ENCODE measurements at regions not wholly inside any gene's neighbourhood (a gene's known extent, or its start where the extent isn't known, plus 50 kb on each side); places are given as distances from the start of the nearest gene placed in this dataset.

DNA sequence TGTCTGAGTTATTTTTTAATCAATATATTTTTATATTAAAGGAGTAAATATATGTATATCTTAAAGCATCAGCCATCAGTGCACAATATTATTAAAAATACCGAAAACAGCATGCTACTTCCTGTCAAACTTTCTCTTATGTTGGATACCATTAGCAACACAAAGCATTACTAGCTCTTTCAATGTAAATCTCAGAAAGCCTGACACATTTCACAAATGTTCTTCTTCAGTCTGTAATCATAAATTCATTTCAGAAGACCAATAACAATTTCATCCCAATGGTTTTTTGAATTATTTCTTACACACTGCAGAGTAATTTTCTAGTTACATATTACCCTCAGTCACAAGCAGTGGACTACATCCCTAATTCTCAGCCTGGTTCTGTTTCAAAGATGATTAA lies 226.9 kb downstream of the LRRK2 start:
- H3K27me3 Mint-ChIP-seq (ENCODE audit: low read depth) = no peaks in the 10 kb centered on the region
- no peaks in the 10 kb centered on the region for H3K9me3 Mint-ChIP-seq
- ChIA-PET CTCF (no interaction called here), POLR2A (no interaction called here)
- DNase-seq (ENCODE audit: low spot score) (no peak), ATAC-seq (no peak)
- H3K36me3 Mint-ChIP-seq = no peaks in the 10 kb centered on the region
- no peak overlapping the region for H3K27ac Mint-ChIP-seq
- H3K4me1 Mint-ChIP-seq = peaks cover 11% of the 10 kb centered on the region
- TF ChIP-seq ZNF416 (CRISPR knock-in tag; IDR thresholded peaks at IDR 0.05) = no peak
- TF ChIP-seq SMAD4 (CRISPR knock-in tag; IDR thresholded peaks at IDR 0.05) = no peak
- TF ChIP-seq, protein P1, sequence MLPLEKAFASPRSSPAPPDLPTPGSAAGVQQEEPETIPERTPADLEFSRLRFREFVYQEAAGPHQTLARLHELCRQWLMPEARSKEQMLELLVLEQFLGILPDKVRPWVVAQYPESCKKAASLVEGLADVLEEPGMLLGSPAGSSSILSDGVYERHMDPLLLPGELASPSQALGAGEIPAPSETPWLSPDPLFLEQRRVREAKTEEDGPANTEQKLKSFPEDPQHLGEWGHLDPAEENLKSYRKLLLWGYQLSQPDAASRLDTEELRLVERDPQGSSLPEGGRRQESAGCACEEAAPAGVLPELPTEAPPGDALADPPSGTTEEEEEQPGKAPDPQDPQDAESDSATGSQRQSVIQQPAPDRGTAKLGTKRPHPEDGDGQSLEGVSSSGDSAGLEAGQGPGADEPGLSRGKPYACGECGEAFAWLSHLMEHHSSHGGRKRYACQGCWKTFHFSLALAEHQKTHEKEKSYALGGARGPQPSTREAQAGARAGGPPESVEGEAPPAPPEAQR (CRISPR knock-in tag; IDR thresholded peaks at IDR 0.05) = no peak
- TF ChIP-seq MYBL2 (CRISPR knock-in tag; IDR thresholded peaks at IDR 0.05) = no peak
- H3K4me3 Mint-ChIP-seq = no peak overlapping the region

DNA sequence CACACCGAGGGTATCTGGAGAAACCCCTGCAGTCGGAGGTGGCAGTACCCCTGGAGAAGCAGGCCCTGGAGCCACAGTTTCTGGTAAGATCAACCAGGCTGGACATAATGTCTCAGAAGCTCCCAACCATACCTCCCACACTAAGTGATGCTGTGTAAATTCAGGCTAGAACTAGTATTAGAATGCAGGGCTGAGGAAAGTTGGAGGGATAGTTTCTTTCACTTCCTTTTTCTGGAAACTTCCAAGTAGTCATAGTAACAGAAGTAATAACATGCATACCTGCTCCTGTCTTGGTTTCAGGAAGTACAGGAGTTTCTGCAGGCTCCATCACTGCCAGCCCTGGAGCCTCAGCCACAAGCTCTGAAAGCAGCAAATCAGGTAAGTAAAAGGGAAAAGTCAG lies 228.1 kb upstream of the CNTN1 start:
- ChIA-PET POLR2A (no interaction called here), CTCF (no interaction called here)
- DNase-seq (ENCODE audit: low spot score) = no peak
- Mint-ChIP-seq H3K9me3 (peaks cover 5% of the 10 kb centered on the region), H3K4me3 (no peak overlapping the region), H3K27me3 (ENCODE audit: low read depth) (no peaks in the 10 kb centered on the region), H3K27ac (no peak overlapping the region), H3K4me1 (no peaks in the 10 kb centered on the region), H3K36me3 (no peaks in the 10 kb centered on the region)
- ATAC-seq = no peak
- TF ChIP-seq NR1H2 (CRISPR knock-in tag; IDR thresholded peaks at IDR 0.05) (no peak), SP1 (CRISPR knock-in tag; conservative IDR thresholded peaks at IDR 0.05) (no peak), GTF2I (CRISPR knock-in tag; conservative IDR thresholded peaks at IDR 0.05) (no peak), JAZF1 (CRISPR knock-in tag; IDR thresholded peaks at IDR 0.05) (no peak), ZNF671 (CRISPR knock-in tag; IDR thresholded peaks at IDR 0.05) (no peak), NFE2L1 (CRISPR knock-in tag; IDR thresholded peaks at IDR 0.05) (no peak), ZBTB21 (CRISPR knock-in tag; IDR thresholded peaks at IDR 0.05; ENCODE audit: borderline replicate concordance) (no peak), GRHL2 (CRISPR knock-in tag; IDR thresholded peaks at IDR 0.05; ENCODE audit: insufficient replicate concordance, severe bottlenecking) (no peak)
- TF ChIP-seq, protein P2, sequence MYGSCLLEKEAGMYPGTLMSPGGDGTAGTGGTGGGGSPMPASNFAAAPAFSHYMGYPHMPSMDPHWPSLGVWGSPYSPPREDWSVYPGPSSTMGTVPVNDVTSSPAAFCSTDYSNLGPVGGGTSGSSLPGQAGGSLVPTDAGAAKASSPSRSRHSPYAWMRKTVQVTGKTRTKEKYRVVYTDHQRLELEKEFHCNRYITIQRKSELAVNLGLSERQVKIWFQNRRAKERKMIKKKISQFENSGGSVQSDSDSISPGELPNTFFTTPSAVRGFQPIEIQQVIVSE (CRISPR knock-in tag; IDR thresholded peaks at IDR 0.05; ENCODE audit: borderline replicate concordance) = no peak
- TF ChIP-seq, protein P3, sequence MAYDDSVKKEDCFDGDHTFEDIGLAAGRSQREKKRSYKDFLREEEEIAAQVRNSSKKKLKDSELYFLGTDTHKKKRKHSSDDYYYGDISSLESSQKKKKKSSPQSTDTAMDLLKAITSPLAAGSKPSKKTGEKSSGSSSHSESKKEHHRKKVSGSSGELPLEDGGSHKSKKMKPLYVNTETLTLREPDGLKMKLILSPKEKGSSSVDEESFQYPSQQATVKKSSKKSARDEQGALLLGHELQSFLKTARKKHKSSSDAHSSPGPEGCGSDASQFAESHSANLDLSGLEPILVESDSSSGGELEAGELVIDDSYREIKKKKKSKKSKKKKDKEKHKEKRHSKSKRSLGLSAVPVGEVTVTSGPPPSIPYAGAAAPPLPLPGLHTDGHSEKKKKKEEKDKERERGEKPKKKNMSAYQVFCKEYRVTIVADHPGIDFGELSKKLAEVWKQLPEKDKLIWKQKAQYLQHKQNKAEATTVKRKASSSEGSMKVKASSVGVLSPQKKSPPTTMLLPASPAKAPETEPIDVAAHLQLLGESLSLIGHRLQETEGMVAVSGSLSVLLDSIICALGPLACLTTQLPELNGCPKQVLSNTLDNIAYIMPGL (CRISPR knock-in tag; IDR thresholded peaks at IDR 0.05) = no peak
- TF ChIP-seq, protein P4, sequence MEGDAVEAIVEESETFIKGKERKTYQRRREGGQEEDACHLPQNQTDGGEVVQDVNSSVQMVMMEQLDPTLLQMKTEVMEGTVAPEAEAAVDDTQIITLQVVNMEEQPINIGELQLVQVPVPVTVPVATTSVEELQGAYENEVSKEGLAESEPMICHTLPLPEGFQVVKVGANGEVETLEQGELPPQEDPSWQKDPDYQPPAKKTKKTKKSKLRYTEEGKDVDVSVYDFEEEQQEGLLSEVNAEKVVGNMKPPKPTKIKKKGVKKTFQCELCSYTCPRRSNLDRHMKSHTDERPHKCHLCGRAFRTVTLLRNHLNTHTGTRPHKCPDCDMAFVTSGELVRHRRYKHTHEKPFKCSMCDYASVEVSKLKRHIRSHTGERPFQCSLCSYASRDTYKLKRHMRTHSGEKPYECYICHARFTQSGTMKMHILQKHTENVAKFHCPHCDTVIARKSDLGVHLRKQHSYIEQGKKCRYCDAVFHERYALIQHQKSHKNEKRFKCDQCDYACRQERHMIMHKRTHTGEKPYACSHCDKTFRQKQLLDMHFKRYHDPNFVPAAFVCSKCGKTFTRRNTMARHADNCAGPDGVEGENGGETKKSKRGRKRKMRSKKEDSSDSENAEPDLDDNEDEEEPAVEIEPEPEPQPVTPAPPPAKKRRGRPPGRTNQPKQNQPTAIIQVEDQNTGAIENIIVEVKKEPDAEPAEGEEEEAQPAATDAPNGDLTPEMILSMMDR (IDR thresholded peaks at IDR 0.05) = no peak
- TF ChIP-seq, protein P5, sequence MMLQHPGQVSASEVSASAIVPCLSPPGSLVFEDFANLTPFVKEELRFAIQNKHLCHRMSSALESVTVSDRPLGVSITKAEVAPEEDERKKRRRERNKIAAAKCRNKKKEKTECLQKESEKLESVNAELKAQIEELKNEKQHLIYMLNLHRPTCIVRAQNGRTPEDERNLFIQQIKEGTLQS (CRISPR knock-in tag; conservative IDR thresholded peaks at IDR 0.05) = no peak
- TF ChIP-seq, protein P6, sequence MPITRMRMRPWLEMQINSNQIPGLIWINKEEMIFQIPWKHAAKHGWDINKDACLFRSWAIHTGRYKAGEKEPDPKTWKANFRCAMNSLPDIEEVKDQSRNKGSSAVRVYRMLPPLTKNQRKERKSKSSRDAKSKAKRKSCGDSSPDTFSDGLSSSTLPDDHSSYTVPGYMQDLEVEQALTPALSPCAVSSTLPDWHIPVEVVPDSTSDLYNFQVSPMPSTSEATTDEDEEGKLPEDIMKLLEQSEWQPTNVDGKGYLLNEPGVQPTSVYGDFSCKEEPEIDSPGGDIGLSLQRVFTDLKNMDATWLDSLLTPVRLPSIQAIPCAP (CRISPR knock-in tag; IDR thresholded peaks at IDR 0.05) = no peak
- TF ChIP-seq, protein P7, sequence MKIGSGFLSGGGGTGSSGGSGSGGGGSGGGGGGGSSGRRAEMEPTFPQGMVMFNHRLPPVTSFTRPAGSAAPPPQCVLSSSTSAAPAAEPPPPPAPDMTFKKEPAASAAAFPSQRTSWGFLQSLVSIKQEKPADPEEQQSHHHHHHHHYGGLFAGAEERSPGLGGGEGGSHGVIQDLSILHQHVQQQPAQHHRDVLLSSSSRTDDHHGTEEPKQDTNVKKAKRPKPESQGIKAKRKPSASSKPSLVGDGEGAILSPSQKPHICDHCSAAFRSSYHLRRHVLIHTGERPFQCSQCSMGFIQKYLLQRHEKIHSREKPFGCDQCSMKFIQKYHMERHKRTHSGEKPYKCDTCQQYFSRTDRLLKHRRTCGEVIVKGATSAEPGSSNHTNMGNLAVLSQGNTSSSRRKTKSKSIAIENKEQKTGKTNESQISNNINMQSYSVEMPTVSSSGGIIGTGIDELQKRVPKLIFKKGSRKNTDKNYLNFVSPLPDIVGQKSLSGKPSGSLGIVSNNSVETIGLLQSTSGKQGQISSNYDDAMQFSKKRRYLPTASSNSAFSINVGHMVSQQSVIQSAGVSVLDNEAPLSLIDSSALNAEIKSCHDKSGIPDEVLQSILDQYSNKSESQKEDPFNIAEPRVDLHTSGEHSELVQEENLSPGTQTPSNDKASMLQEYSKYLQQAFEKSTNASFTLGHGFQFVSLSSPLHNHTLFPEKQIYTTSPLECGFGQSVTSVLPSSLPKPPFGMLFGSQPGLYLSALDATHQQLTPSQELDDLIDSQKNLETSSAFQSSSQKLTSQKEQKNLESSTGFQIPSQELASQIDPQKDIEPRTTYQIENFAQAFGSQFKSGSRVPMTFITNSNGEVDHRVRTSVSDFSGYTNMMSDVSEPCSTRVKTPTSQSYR (CRISPR knock-in tag; IDR thresholded peaks at IDR 0.05) = no peak
